Bronchial epithelial cell (primary cell): ENCODE measurements at regions not wholly inside any gene's neighbourhood (a gene's known extent, or its start where the extent isn't known, plus 50 kb on each side); places are given as distances from the start of the nearest gene placed in this dataset.
A peak's percentile ranks its signal among the peaks of the same experiment; 100 is the strongest.
"Not testable (repeated sequence)": the region's sequence is repeated elsewhere in the genome, so short reads cannot be mapped to it uniquely, and the experiment has no call there.

Experiments used
- DNase-seq: peaks from one replicate; pipeline ENCODE4 v3.0.0-alpha.2; 2010; ENCODE audit warnings: low read depth
- FAIRE-seq: peaks from 2 replicates; lab custom pipeline; 2011; peaks lifted over from hg19 to GRCh38; lab: Jason Lieb, UNC
- H3K27me3 ChIP-seq: 2 replicates; pipeline ENCODE4 v1.5.1; 2011; ENCODE audit warnings: low read length; ENCODE audit not compliant: control insufficient read depth, insufficient read depth
- H3K36me3 ChIP-seq: 2 replicates; pipeline ENCODE4 v1.5.1; 2011; ENCODE audit warnings: low read length; ENCODE audit not compliant: control insufficient read depth, insufficient read depth
- H3K4me3 ChIP-seq: 2 replicates; pipeline ENCODE4 v1.5.1; 2011; ENCODE audit warnings: mild to moderate bottlenecking, low read depth, low read length, control low read depth

- not testable (repeated sequence) for FAIRE-seq, H3K4me3 ChIP-seq, DNase-seq, H3K27me3 ChIP-seq
- H3K36me3 ChIP-seq = peaks cover 18% of the 10 kb centered on the region
Measured at GRCh38 chr16:21510869-21511255, 88.5 kb upstream of the METTL9 start.

DNA sequence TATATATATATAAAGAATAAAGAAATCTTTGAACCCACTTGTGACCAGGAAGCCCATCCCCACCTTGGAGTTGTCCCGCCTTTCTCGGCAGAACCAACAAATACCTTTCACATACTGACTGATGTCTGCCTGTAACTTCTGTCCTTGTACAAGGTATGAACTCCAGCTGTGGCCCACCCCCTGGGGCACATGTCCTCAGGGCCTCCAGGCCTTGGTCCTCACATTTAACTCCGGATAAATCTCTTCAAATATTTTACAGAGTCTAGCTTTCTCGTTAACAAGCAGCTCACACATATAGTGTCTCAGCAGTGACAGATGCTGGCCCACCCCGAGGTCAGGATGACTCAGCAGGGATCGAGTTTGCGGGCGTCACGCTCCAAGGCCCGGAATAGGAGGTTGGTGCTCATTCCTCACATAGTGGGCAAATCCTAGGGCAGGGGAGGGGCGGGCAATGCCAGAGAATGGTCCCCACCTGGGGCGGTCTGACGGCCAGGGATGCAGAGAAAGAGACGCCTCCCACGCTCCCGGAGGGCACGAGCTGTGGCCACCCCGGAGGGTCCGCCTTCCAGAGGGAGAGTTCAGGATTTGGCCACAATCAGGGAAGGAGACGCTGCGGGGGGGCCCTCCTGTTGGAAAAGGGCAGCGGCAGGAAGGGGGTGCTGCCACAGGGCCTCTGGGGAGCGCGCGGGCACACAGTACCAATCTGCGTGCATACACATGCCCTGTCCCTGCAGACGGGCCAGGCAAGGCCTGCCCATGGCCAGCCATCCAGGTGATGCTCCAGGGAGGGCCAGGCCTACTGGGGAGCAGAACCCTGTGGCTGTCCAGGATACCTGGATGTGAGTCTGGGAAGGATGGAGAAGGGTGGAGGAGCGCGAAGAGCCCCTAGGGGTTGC is 87.8 kb upstream of the METTL9 start:
- peak; percentile 47 for DNase-seq
- peaks cover 18% of the 10 kb centered on the region for H3K36me3 ChIP-seq
- not testable (repeated sequence) for FAIRE-seq, H3K4me3 ChIP-seq, H3K27me3 ChIP-seq

GRCh38 chr16:21512280-21513192 is 86.8 kb upstream of the METTL9 start:
- not testable (repeated sequence) for H3K27me3 ChIP-seq, DNase-seq, H3K4me3 ChIP-seq, FAIRE-seq
- peaks cover 18% of the 10 kb centered on the region for H3K36me3 ChIP-seq

DNA sequence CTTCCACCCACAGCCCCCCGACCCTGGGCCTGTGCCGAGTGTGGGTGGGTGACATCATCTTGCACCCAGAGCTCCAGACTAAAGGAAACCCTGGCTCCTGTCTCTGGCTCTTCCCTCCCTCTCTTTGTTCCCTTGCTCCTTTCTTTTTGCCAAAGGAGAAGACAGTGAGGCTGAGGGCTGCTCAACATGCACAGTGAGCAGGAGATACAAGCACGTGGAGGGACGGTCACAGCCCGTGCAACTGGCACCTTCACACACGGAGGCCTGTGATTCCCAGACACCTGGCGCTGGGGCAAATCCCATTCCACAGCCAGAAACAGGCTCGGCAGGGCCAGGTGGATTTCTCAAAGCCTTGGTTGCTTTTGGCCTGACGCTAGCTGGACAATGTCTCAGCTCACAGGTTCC is 86.0 kb upstream of the METTL9 start:
- not testable (repeated sequence) for H3K4me3 ChIP-seq, H3K27me3 ChIP-seq, DNase-seq, FAIRE-seq
- peaks cover 18% of the 10 kb centered on the region for H3K36me3 ChIP-seq

DNA sequence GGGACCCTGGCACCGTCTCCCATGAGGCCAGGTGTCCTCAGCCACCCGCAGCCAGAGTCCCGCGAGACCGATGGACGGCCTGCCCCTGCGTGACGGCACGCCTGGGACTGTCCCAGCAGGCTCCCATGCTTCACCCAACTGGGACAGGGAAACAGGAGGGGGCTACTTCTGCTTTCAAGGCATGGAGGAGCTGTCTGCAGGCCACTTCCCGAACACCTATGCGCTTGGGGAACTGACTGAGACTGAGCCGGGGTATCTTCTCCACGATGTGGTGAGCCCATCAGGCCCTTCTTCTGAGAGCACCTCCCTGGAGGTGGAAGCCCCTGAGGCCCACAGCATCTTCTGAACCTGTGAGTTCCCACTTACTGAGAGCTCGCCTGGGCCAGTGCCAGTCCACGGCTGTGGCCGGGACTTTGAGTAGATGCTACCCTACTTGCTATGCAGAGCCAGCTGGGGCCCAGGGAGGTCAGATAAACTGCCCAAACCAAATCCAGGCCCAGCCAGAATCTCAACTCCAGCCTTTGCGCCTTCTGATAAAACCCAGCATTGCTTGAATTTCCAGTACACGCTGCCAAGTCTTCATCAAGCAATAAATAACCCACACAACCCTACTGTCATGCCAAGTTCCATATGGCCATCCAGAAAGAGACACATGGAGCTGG is 85.4 kb upstream of the METTL9 start:
- peaks cover 17% of the 10 kb centered on the region for H3K36me3 ChIP-seq
- not testable (repeated sequence) for H3K27me3 ChIP-seq, DNase-seq, H3K4me3 ChIP-seq, FAIRE-seq

DNA sequence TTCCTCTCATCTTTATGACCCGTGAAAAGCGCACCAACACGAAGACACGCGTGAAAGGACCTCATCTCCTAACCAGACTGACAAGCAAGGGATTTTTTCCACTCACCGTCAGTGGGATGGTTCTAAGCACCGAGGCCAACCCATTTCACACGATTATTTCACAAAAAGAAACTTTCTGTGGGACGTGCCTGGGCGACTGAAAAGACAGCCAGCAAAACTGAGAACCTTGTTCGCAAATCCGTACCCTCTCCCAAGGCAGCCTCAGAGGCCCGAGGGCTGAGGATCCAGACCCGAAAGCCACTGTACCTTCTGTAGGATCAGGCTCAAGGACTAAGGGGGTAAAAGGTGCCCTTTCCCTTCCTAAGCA is 84.9 kb upstream of the METTL9 start:
- not testable (repeated sequence) for H3K27me3 ChIP-seq, DNase-seq, FAIRE-seq, H3K4me3 ChIP-seq
- peaks cover 15% of the 10 kb centered on the region for H3K36me3 ChIP-seq

- DNase-seq, H3K36me3 ChIP-seq, H3K27me3 ChIP-seq, H3K4me3 ChIP-seq, FAIRE-seq: not testable (repeated sequence)
Measured at GRCh38 chr16:21516705-21517040, 82.7 kb upstream of the METTL9 start.

- FAIRE-seq, DNase-seq, H3K36me3 ChIP-seq, H3K27me3 ChIP-seq, H3K4me3 ChIP-seq: not testable (repeated sequence)
Measured at GRCh38 chr16:21517263-21517662, 82.1 kb upstream of the METTL9 start.

DNA sequence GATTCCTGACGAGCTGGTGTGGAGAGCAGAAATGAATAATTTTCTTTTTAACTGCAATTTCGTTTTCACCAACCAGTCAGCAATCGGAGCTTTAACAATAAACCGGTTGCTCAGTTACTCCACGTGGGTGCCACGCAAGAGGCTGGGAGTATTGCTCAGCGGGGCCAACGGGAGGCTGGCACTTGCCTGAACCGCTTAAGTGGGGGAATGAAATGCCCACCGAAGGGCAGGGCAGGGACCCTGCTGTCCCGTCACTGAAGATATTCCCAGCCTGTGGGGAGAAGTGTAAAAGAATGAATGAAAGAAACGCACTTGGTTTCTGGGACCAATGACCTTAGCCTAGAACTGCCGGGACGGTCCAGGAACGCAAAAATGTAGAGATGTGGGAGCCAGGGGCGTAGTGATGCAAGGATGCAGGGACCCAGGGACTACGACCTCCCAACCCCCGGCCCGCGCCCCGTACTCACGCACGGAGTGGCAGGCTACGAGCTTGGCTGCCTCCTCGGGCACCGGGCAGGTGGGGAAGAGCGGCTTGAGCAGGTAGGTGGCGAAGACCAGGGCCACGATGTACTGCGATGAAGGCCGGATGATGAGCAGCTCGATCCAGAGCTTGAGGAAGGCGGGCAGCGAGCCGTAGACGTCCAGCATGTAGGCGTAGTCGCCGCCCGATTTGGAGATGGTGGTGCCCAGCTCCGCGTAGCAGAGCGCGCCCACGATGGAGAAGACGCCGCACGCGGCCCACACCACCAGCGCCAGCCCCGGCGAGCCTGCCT is 79.8 kb upstream of the METTL9 start:
- DNase-seq, FAIRE-seq: not testable (repeated sequence)
- H3K4me3 ChIP-seq = peak overlapping the region; percentile 86

GRCh38 chr16:21520134-21521047 is 79.0 kb upstream of the METTL9 start:
- not testable (repeated sequence) for FAIRE-seq
- peak; percentile 63 for DNase-seq

More for the DNA sequence above, 79.8 kb upstream of the METTL9 start:
- not testable (repeated sequence) for H3K27me3 ChIP-seq, H3K36me3 ChIP-seq

GRCh38 chr16:21521048-21521389 is 78.4 kb upstream of the METTL9 start:
- DNase-seq, H3K4me3 ChIP-seq, H3K27me3 ChIP-seq, H3K36me3 ChIP-seq, FAIRE-seq: not testable (repeated sequence)

More at GRCh38 chr16:21520134-21521047, 79.0 kb upstream of the METTL9 start:
- H3K36me3 ChIP-seq, H3K27me3 ChIP-seq: not testable (repeated sequence)
- H3K4me3 ChIP-seq = peak overlapping the region; percentile 86

GRCh38 chr16:21521390-21522143 is 77.8 kb upstream of the METTL9 start:
- DNase-seq, H3K27me3 ChIP-seq, FAIRE-seq, H3K4me3 ChIP-seq, H3K36me3 ChIP-seq: not testable (repeated sequence)
